GM12878 (cell line): ENCODE measurements at regions not wholly inside any gene's neighbourhood (a gene's known extent, or its start where the extent isn't known, plus 50 kb on each side); places are given as distances from the start of the nearest gene placed in this dataset.

Experiments
- CREB1 ChIP-seq: IDR thresholded peaks from 2 replicates; pipeline ENCODE4 v1.6.1; 2012; ENCODE audit warnings: low read depth, mild to moderate bottlenecking, inconsistent platforms
- CTCF ChIP-seq, 3 experiments: IDR thresholded peaks in 2 of 3; conservative IDR thresholded peaks in 1 of 3; 2 replicates each; pipeline ENCODE4 v1.5.1; 2011; ENCODE audit warnings: low read depth in 3 of 3, low read length in 3 of 3, mild to moderate bottlenecking in 3 of 3, control low read depth in 2 of 3, moderate library complexity in 2 of 3, inconsistent platforms in 1 of 3, mixed read lengths in 1 of 3; ENCODE audit not compliant: control insufficient read depth in 2 of 3, insufficient read depth in 1 of 3; ENCODE audit errors: extremely low read depth in 1 of 3
- ESRRA ChIP-seq: IDR thresholded peaks from 2 replicates; pipeline ENCODE4 v1.6.1; 2012; ENCODE audit warnings: mild to moderate bottlenecking, low read length, improper control_type of control experiment
- EZH2 ChIP-seq: IDR thresholded peaks from 2 replicates; pipeline ENCODE4 v1.6.1; 2012; ENCODE audit warnings: low read depth, mild to moderate bottlenecking, control low read depth, inconsistent platforms, low read length, borderline replicate concordance; ENCODE audit not compliant: control insufficient read depth
- MEF2A ChIP-seq: IDR thresholded peaks from 2 replicates; pipeline ENCODE4 v1.6.1; 2011; ENCODE audit warnings: low read depth, mild to moderate bottlenecking, low read length, moderate library complexity; ENCODE audit not compliant: insufficient read depth
- POLR2A ChIP-seq: IDR thresholded peaks from 2 replicates; pipeline ENCODE4 v1.6.1; 2011; ENCODE audit warnings: low read depth, mild to moderate bottlenecking, low read length
- POLR2AphosphoS5 ChIP-seq: IDR thresholded peaks from 2 replicates; pipeline ENCODE4 v1.6.1; 2011; ENCODE audit warnings: mild to moderate bottlenecking, low read length, inconsistent platforms
- RAD21 ChIP-seq: IDR thresholded peaks from 2 replicates; pipeline ENCODE4 v1.6.1; 2011; ENCODE audit warnings: mild to moderate bottlenecking, low read depth, low read length, moderate library complexity; ENCODE audit not compliant: insufficient read depth
- ZNF274 ChIP-seq: IDR thresholded peaks from one replicate; pipeline ENCODE4 v1.8.0; 2011; ENCODE audit not compliant: insufficient read length, insufficient read depth
- ZNF384 ChIP-seq: IDR thresholded peaks from 2 replicates; pipeline ENCODE4 v1.6.1; 2012; ENCODE audit warnings: low read depth, mild to moderate bottlenecking, low read length, improper control_type of control experiment, borderline replicate concordance
- ZZZ3 ChIP-seq: IDR thresholded peaks from 2 replicates; pipeline ENCODE4 v1.6.1; 2011; ENCODE audit warnings: low read depth; ENCODE audit not compliant: control insufficient read depth, insufficient read length

DNA sequence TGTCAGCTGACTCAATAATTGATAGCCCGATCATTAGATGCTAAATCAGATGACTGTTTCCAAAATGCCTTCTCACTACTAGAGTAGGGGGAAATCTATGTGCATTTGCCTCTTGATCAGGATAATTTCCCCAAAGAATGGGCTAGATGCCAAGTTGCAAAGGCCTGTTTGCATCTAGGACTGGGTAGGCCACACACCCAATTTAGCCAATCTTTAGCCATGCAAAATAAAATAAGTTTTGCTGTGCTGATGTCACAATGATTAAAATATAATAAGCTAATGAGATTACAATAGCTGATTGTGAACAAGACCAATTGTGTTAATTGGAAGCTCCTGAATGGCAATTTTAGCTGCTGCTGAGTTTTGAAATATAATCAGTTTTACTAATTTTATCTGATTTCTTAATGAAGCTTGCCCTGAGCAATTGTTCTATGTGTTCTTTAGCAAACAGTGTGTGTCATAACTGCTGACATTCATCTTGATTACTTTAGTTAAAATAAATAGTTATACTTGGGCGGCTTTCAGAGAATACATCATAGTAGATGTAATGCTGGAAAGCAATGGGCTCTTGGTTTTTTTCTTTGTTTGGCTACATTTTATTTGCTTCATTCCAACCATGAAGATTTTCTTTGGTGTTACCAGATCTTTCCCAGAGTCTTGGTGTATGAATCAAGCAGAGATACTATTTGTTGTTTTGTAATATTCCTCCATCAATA lies 973.2 kb upstream of the SLC35B3 start:
- no peak for TF ChIP-seq CREB1
- no peak for TF ChIP-seq POLR2AphosphoS5
- TF ChIP-seq RAD21 = no peak
- no peak for TF ChIP-seq ZNF384
- TF ChIP-seq EZH2 = no peak
- no peak for TF ChIP-seq CTCF (IDR thresholded peaks at IDR 0.05 in 2 of 3, conservative IDR thresholded peaks at IDR 0.05 in 1 of 3; ENCODE audit: control insufficient read depth in 2 of 3, extremely low read depth in 1 of 3, insufficient read depth in 1 of 3, low read depth in 3 of 3, low read length in 3 of 3)
- no peak for TF ChIP-seq ZZZ3
- TF ChIP-seq POLR2A = no peak
- no peak for TF ChIP-seq ZNF274
- no peak for TF ChIP-seq ESRRA
- TF ChIP-seq MEF2A = no peak
